Endothelial cell of umbilical vein (primary cell): ENCODE measurements at regions not wholly inside any gene's neighbourhood (a gene's known extent, or its start where the extent isn't known, plus 50 kb on each side); places are given as distances from the start of the nearest gene placed in this dataset.

Experiments used
- BruUV-seq: library from RNA; stranded (reverse); fragments of 400-500 nt; replicated peaks from 2 replicates; lab custom pipeline; 2021; lab: Mats Ljungman, UMichigan
- CTCF ChIA-PET: fragments of 300-600, 350-600 bp; sonication (Branson Sonifier 250); formaldehyde crosslinking; loops from one replicate; lab custom pipeline; 2021; ENCODE audit warnings: antibody characterized with exemption, inconsistent platforms; lab: Charles Lee
- POLR2A ChIA-PET: fragments of 300-600, 350-600 bp; sonication (Branson Sonifier 250); formaldehyde crosslinking; loops from one replicate; lab custom pipeline; 2021; ENCODE audit warnings: antibody characterized with exemption, inconsistent platforms; lab: Charles Lee
- DNase-seq: peaks from one replicate; pipeline ENCODE4 v3.0.0-alpha.2; 2011; ENCODE audit warnings: low read depth, low spot score
- FAIRE-seq: peaks from 2 replicates; lab custom pipeline; 2011; peaks lifted over from hg19 to GRCh38; lab: Jason Lieb, UNC
- H2AFZ ChIP-seq: 2 replicates; pipeline ENCODE4 v1.6.0; 2012; ENCODE audit warnings: low read depth, low read length, control low read depth, inconsistent platforms
- H3K27ac ChIP-seq: 2 replicates; pipeline ENCODE4 v1.5.1; 2011; ENCODE audit warnings: low read depth, mild to moderate bottlenecking, control low read depth, low read length, moderate library complexity; ENCODE audit not compliant: insufficient read depth
- H3K27me3 ChIP-seq, 2 experiments: 2 replicates each; pipeline versions ENCODE4 v1.6.0 to v1.6.1; 2011; ENCODE audit warnings: low read length in 2 of 2, mixed read lengths in 1 of 2; ENCODE audit not compliant: control insufficient read depth in 2 of 2, insufficient read depth in 2 of 2
- H3K36me3 ChIP-seq, 2 experiments: 2 replicates in 1 of 2; 3 replicates in 1 of 2; pipeline ENCODE4 v1.5.1; 2011; ENCODE audit warnings: low read length in 2 of 2, mild to moderate bottlenecking in 1 of 2, moderate library complexity in 1 of 2; ENCODE audit not compliant: control insufficient read depth in 2 of 2, insufficient read depth in 2 of 2; ENCODE audit errors: extremely low read depth in 1 of 2
- H3K4me1 ChIP-seq: 3 replicates; pipeline ENCODE4 v1.5.1; 2011; ENCODE audit warnings: mild to moderate bottlenecking, low read length; ENCODE audit not compliant: control insufficient read depth, insufficient read depth; ENCODE audit errors: extremely low read depth
- H3K4me2 ChIP-seq: 2 replicates; pipeline ENCODE4 v1.6.1; 2011; ENCODE audit warnings: low read length, control low read depth, mixed read lengths; ENCODE audit not compliant: insufficient read depth
- H3K4me3 ChIP-seq, 3 experiments: fragments of 200-600 bp in 1 of 3; sonication (generic), shearing (Covaris generic) in 1 of 3; replicated peaks in 1 of 3; 2 replicates each; pipeline ENCODE4 v1.5.1; 2011 to 2016; ENCODE audit warnings: control low read depth in 3 of 3, low read length in 3 of 3, mild to moderate bottlenecking in 2 of 3, inconsistent platforms in 1 of 3, low read depth in 1 of 3, moderate library complexity in 1 of 3; ENCODE audit not compliant: insufficient read depth in 1 of 3
- H3K79me2 ChIP-seq: 2 replicates; pipeline ENCODE4 v1.6.0; 2012; ENCODE audit warnings: low read length, inconsistent platforms; ENCODE audit not compliant: control insufficient read depth, insufficient read depth
- H3K9ac ChIP-seq: replicated peaks from 2 replicates; pipeline ENCODE3; 2011; ENCODE audit warnings: low read length, control low read depth; ENCODE audit not compliant: insufficient read depth; ENCODE audit errors: extremely low read depth
- H3K9me1 ChIP-seq: replicated peaks from 3 replicates; pipeline ENCODE4 v1.6.0; 2011; ENCODE audit warnings: mild to moderate bottlenecking, low read length; ENCODE audit not compliant: control insufficient read depth, insufficient read depth; ENCODE audit errors: extremely low read depth
- H3K9me3 ChIP-seq: replicated peaks from 2 replicates; pipeline ENCODE4 v1.5.1; 2012; ENCODE audit warnings: low read length, inconsistent platforms; ENCODE audit not compliant: control insufficient read depth, insufficient read depth
- H4K20me1 ChIP-seq: replicated peaks from 2 replicates; pipeline ENCODE3; 2011; ENCODE audit warnings: mild to moderate bottlenecking, low read length; ENCODE audit not compliant: control insufficient read depth, insufficient read depth; ENCODE audit errors: extremely low read depth
- EZH2 ChIP-seq: IDR thresholded peaks from 2 replicates; pipeline ENCODE4 v1.6.1; 2012; ENCODE audit warnings: borderline replicate concordance, low read depth, mild to moderate bottlenecking, moderate library complexity, low read length, inconsistent platforms; ENCODE audit not compliant: severe bottlenecking
- FOS ChIP-seq: IDR thresholded peaks from 2 replicates; pipeline ENCODE4 v1.6.1; 2011; ENCODE audit warnings: mild to moderate bottlenecking, low read length, moderate library complexity, borderline replicate concordance; ENCODE audit not compliant: insufficient read depth
- GATA2 ChIP-seq: IDR thresholded peaks from 2 replicates; pipeline ENCODE4 v1.7.0; 2011; ENCODE audit warnings: low read depth, mild to moderate bottlenecking, moderate library complexity, mixed read lengths, low read length; ENCODE audit not compliant: insufficient read length, insufficient read depth
- JUN ChIP-seq: IDR thresholded peaks from 2 replicates; pipeline ENCODE4 v1.6.1; 2011; ENCODE audit warnings: borderline replicate concordance, low read depth; ENCODE audit not compliant: insufficient read length, insufficient read depth
- MYC ChIP-seq: IDR thresholded peaks from one replicate; pipeline ENCODE4 v1.6.1; 2011; ENCODE audit warnings: mild to moderate bottlenecking, low read depth, low read length
- POLR2A ChIP-seq: IDR thresholded peaks from 2 replicates; pipeline ENCODE4 v1.6.1; 2012; ENCODE audit warnings: low read depth, mild to moderate bottlenecking, control low read depth, low read length
- POLR2AphosphoS5 ChIP-seq: IDR thresholded peaks from 2 replicates; pipeline ENCODE4 v1.6.1; 2012; ENCODE audit warnings: low read depth, mild to moderate bottlenecking, control low read depth, low read length, moderate library complexity; ENCODE audit not compliant: insufficient read depth
- dilution Hi-C: fragments of 300-500 bp; cut with MboI; formaldehyde crosslinking; loops from one replicate; pipeline ENCODE4 v1.15.0; 2019; ENCODE audit warnings: low sequenced_read_pairs; ENCODE audit not compliant: extremely low pct_ligation_motif_present
- intact Hi-C: fragments of 100-400 bp; cut with micrococcal nuclease; formaldehyde crosslinking; loops from one replicate; pipeline ENCODE4 v1.10.0; 2022
- TF ChIP-seq, protein P1 (sequence below): IDR thresholded peaks from 2 replicates; pipeline ENCODE4 v1.6.1; 2011; ENCODE audit not compliant: insufficient read depth, insufficient read length
- TF ChIP-seq, protein P2 (sequence below), 2 donors: IDR thresholded peaks; 1 replicate in 1 of 2; 2 replicates in 1 of 2; pipeline ENCODE4 v1.5.1; 2011; ENCODE audit warnings: low read length in 2 of 2, mild to moderate bottlenecking in 2 of 2, moderate library complexity in 2 of 2, control low read depth in 1 of 2, inconsistent platforms in 1 of 2, low read depth in 1 of 2; ENCODE audit not compliant: insufficient read depth in 1 of 2; ENCODE audit errors: extremely low read depth in 1 of 2

DNA sequence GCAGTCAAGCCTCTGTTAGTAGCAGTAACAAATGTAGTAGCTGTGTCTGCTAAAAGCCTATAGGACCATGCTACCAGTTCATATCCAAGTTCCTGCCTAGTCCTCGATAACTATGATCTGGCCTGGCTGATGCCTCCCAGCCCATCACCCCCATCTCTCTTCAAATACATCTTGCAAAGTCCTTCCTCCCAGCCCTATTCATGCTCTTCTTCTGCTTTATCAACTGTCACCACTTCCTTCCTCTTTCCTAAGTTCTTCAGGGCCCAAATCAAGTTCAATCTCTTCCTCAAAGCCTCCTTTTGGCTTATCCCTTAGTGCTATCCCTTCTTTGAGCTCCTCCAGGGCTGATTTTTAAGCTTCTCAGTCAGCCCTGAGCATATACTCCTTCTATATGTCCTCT lies 150.9 kb upstream of the THY1 start:
- intact Hi-C loops, result no loop called here
- ChIA-PET POLR2A (no interaction called here), CTCF (interaction anchor here (0.8 to 1.4 kb wide), 4 partner anchors 13 to 99 kb away, joined by 3 to 4 read pairs (median 3); no protein-coding TSS in a partner anchor)
- no peak overlapping the region for H3K9ac ChIP-seq
- no peak overlapping the region for H3K27ac ChIP-seq
- dilution Hi-C loops, result no loop called here
- no peaks in the 10 kb centered on the region for H3K36me3 ChIP-seq
- no peaks in the 10 kb centered on the region for H3K9me3 ChIP-seq
- no peaks in the 10 kb centered on the region for H3K9me1 ChIP-seq
- H3K4me3 ChIP-seq, result no peak overlapping the region
- FAIRE-seq (no peak), DNase-seq (no peak)
- H4K20me1 ChIP-seq, result no peaks in the 10 kb centered on the region
- TF ChIP-seq MYC (no peak), GATA2 (no peak), EZH2 (no peak), JUN (no peak), POLR2A (no peak), FOS (no peak), POLR2AphosphoS5 (no peak)
- TF ChIP-seq, protein P1, sequence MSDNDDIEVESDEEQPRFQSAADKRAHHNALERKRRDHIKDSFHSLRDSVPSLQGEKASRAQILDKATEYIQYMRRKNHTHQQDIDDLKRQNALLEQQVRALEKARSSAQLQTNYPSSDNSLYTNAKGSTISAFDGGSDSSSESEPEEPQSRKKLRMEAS, result no peak
- TF ChIP-seq, protein P2, sequence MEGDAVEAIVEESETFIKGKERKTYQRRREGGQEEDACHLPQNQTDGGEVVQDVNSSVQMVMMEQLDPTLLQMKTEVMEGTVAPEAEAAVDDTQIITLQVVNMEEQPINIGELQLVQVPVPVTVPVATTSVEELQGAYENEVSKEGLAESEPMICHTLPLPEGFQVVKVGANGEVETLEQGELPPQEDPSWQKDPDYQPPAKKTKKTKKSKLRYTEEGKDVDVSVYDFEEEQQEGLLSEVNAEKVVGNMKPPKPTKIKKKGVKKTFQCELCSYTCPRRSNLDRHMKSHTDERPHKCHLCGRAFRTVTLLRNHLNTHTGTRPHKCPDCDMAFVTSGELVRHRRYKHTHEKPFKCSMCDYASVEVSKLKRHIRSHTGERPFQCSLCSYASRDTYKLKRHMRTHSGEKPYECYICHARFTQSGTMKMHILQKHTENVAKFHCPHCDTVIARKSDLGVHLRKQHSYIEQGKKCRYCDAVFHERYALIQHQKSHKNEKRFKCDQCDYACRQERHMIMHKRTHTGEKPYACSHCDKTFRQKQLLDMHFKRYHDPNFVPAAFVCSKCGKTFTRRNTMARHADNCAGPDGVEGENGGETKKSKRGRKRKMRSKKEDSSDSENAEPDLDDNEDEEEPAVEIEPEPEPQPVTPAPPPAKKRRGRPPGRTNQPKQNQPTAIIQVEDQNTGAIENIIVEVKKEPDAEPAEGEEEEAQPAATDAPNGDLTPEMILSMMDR (IDR thresholded peaks at IDR 0.05; ENCODE audit: extremely low read depth in 1 of 2, insufficient read depth in 1 of 2, low read depth in 1 of 2, low read length in 2 of 2), result no peak
- peaks cover 0 to 7% of the 10 kb centered on the region in 2 experiments for H3K27me3 ChIP-seq
- no TSS peak for BruUV-seq
- H2AFZ ChIP-seq, result no peak overlapping the region
- no peaks in the 10 kb centered on the region for H3K79me2 ChIP-seq
- H3K4me1 ChIP-seq, result no peaks in the 10 kb centered on the region
- H3K4me2 ChIP-seq, result no peak overlapping the region
